Rectal smooth muscle tissue (tissue), 1 donor: ENCODE measurements at regions not wholly inside any gene's neighbourhood (a gene's known extent, or its start where the extent isn't known, plus 50 kb on each side); places are given as distances from the start of the nearest gene placed in this dataset.

Source experiments
- H3K27ac ChIP-seq: one replicate; pipeline ENCODE4 v1.7.0; 2013; ENCODE audit warnings: low read depth, low read length, inconsistent platforms
- H3K27me3 ChIP-seq: one replicate; pipeline ENCODE4 v1.7.0; 2013; ENCODE audit warnings: low read length; ENCODE audit not compliant: control insufficient read depth, insufficient read depth
- H3K36me3 ChIP-seq: one replicate; pipeline ENCODE4 v1.7.0; 2013; ENCODE audit warnings: low read length; ENCODE audit not compliant: control insufficient read depth, insufficient read depth
- H3K4me1 ChIP-seq: one replicate; pipeline ENCODE4 v1.7.0; 2013; ENCODE audit warnings: low read length; ENCODE audit not compliant: control insufficient read depth, insufficient read depth
- H3K4me3 ChIP-seq: one replicate; pipeline ENCODE4 v1.7.0; 2013; ENCODE audit warnings: low read length
- H3K9ac ChIP-seq: one replicate; pipeline ENCODE4 v1.7.0; 2013; ENCODE audit warnings: low read length

GRCh38 chr3:70899816-70900215 is 587.4 kb upstream of the MDFIC2 start:
- Histone ChIP-seq H3K36me3 (no peaks in the 10 kb centered on the region), H3K4me3 (no peak overlapping the region), H3K4me1 (no peaks in the 10 kb centered on the region), H3K9ac (no peak overlapping the region), H3K27ac (no peak overlapping the region), H3K27me3 (no peaks in the 10 kb centered on the region)

- Histone ChIP-seq H3K36me3 (no peaks in the 10 kb centered on the region), H3K4me3 (no peak overlapping the region), H3K4me1 (no peaks in the 10 kb centered on the region), H3K27me3 (no peaks in the 10 kb centered on the region), H3K27ac (no peak overlapping the region), H3K9ac (no peak overlapping the region)
These were observed 577.6 kb upstream of the MDFIC2 start for GRCh38 chr3:70890020-70890394.

- Histone ChIP-seq H3K36me3 (no peaks in the 10 kb centered on the region), H3K4me1 (no peaks in the 10 kb centered on the region), H3K27me3 (no peaks in the 10 kb centered on the region), H3K27ac (no peak overlapping the region), H3K4me3 (no peak overlapping the region), H3K9ac (no peak overlapping the region)
These were observed 577.0 kb upstream of the MDFIC2 start for GRCh38 chr3:70889162-70890019.

- Histone ChIP-seq H3K4me3 (no peak overlapping the region), H3K4me1 (no peaks in the 10 kb centered on the region), H3K9ac (no peak overlapping the region), H3K36me3 (no peaks in the 10 kb centered on the region), H3K27ac (no peak overlapping the region), H3K27me3 (no peaks in the 10 kb centered on the region)
These were observed 573.2 kb upstream of the MDFIC2 start for GRCh38 chr3:70885636-70886035.

- Histone ChIP-seq H3K36me3 (no peaks in the 10 kb centered on the region), H3K27ac (no peak overlapping the region), H3K4me3 (no peak overlapping the region), H3K4me1 (no peaks in the 10 kb centered on the region), H3K27me3 (no peaks in the 10 kb centered on the region), H3K9ac (no peak overlapping the region)
These were observed 569.7 kb upstream of the MDFIC2 start for GRCh38 chr3:70882104-70882503.

GRCh38 chr3:70880421-70880820 is 568.0 kb upstream of the MDFIC2 start:
- no peak overlapping the region for H3K9ac ChIP-seq
- H3K4me3 ChIP-seq = no peak overlapping the region
- H3K36me3 ChIP-seq = no peaks in the 10 kb centered on the region
- H3K27me3 ChIP-seq = no peaks in the 10 kb centered on the region
- H3K27ac ChIP-seq = no peak overlapping the region
- H3K4me1 ChIP-seq = no peaks in the 10 kb centered on the region

- Histone ChIP-seq H3K4me3 (no peak overlapping the region), H3K36me3 (no peaks in the 10 kb centered on the region), H3K9ac (no peak overlapping the region), H3K4me1 (no peaks in the 10 kb centered on the region), H3K27me3 (no peaks in the 10 kb centered on the region), H3K27ac (no peak overlapping the region)
These were observed 563.7 kb upstream of the MDFIC2 start for GRCh38 chr3:70876154-70876553.

- no peak overlapping the region for H3K27ac ChIP-seq
- no peaks in the 10 kb centered on the region for H3K36me3 ChIP-seq
- no peak overlapping the region for H3K9ac ChIP-seq
- H3K4me3 ChIP-seq = no peak overlapping the region
- H3K27me3 ChIP-seq = no peaks in the 10 kb centered on the region
- no peaks in the 10 kb centered on the region for H3K4me1 ChIP-seq
These were observed 561.8 kb upstream of the MDFIC2 start for GRCh38 chr3:70874196-70874595.

GRCh38 chr3:70873686-70874085 is 561.2 kb upstream of the MDFIC2 start:
- H3K36me3 ChIP-seq = no peaks in the 10 kb centered on the region
- no peaks in the 10 kb centered on the region for H3K4me1 ChIP-seq
- H3K27me3 ChIP-seq = no peaks in the 10 kb centered on the region
- H3K27ac ChIP-seq = no peak overlapping the region
- no peak overlapping the region for H3K4me3 ChIP-seq
- H3K9ac ChIP-seq = no peak overlapping the region

- H3K36me3 ChIP-seq = no peaks in the 10 kb centered on the region
- no peaks in the 10 kb centered on the region for H3K4me1 ChIP-seq
- H3K27ac ChIP-seq = no peak overlapping the region
- H3K27me3 ChIP-seq = no peaks in the 10 kb centered on the region
- H3K9ac ChIP-seq = no peak overlapping the region
- no peak overlapping the region for H3K4me3 ChIP-seq
These were observed 559.6 kb upstream of the MDFIC2 start for GRCh38 chr3:70871909-70872656.

GRCh38 chr3:70870576-70870975 is 558.1 kb upstream of the MDFIC2 start:
- no peaks in the 10 kb centered on the region for H3K36me3 ChIP-seq
- no peak overlapping the region for H3K4me3 ChIP-seq
- H3K9ac ChIP-seq = no peak overlapping the region
- no peaks in the 10 kb centered on the region for H3K4me1 ChIP-seq
- no peak overlapping the region for H3K27ac ChIP-seq
- no peaks in the 10 kb centered on the region for H3K27me3 ChIP-seq

- no peak overlapping the region for H3K9ac ChIP-seq
- no peaks in the 10 kb centered on the region for H3K4me1 ChIP-seq
- H3K36me3 ChIP-seq = no peaks in the 10 kb centered on the region
- H3K27me3 ChIP-seq = no peaks in the 10 kb centered on the region
- no peak overlapping the region for H3K27ac ChIP-seq
- H3K4me3 ChIP-seq = no peak overlapping the region
These were observed 556.1 kb upstream of the MDFIC2 start for GRCh38 chr3:70868561-70868960.

- no peak overlapping the region for H3K9ac ChIP-seq
- no peaks in the 10 kb centered on the region for H3K36me3 ChIP-seq
- H3K4me3 ChIP-seq = no peak overlapping the region
- no peaks in the 10 kb centered on the region for H3K27me3 ChIP-seq
- H3K4me1 ChIP-seq = peaks cover 3% of the 10 kb centered on the region
- no peak overlapping the region for H3K27ac ChIP-seq
These were observed 550.6 kb upstream of the MDFIC2 start for GRCh38 chr3:70863049-70863448.
